Thymus (tissue), 11 donors: ENCODE measurements at regions not wholly inside any gene's neighbourhood (a gene's known extent, or its start where the extent isn't known, plus 50 kb on each side); places are given as distances from the start of the nearest gene placed in this dataset.

Source experiments
- DNase-seq, 9 donors: peaks; one replicate each; pipeline ENCODE4 v3.0.0-alpha.2; 2013; ENCODE audit warnings: low spot score in 9 of 9, low read depth in 6 of 9, missing footprints in 1 of 9
- H3K27ac ChIP-seq, 2 donors: one replicate each; pipeline ENCODE4 v1.5.1; 2013; ENCODE audit warnings: control low read depth in 1 of 2, low read depth in 1 of 2, low read length in 1 of 2, mild to moderate bottlenecking in 1 of 2, moderate library complexity in 1 of 2
- H3K27me3 ChIP-seq, 2 donors: one replicate each; pipeline ENCODE4 v1.5.1; 2013; ENCODE audit warnings: low read length in 1 of 2; ENCODE audit not compliant: control insufficient read depth in 2 of 2, insufficient read depth in 1 of 2
- H3K36me3 ChIP-seq, 2 donors: one replicate each; pipeline ENCODE4 v1.5.1; 2013; ENCODE audit warnings: low read length in 1 of 2, mild to moderate bottlenecking in 1 of 2, moderate library complexity in 1 of 2; ENCODE audit not compliant: control insufficient read depth in 2 of 2, insufficient read depth in 2 of 2
- H3K4me1 ChIP-seq, 2 donors: one replicate each; pipeline ENCODE4 v1.5.1; 2013; ENCODE audit warnings: low read length in 2 of 2; ENCODE audit not compliant: control insufficient read depth in 2 of 2, insufficient read depth in 2 of 2
- H3K4me3 ChIP-seq, 2 donors: one replicate each; pipeline ENCODE4 v1.5.1; 2013; ENCODE audit warnings: low read length in 2 of 2, control low read depth in 1 of 2, mild to moderate bottlenecking in 1 of 2
- H3K9me3 ChIP-seq, 2 donors: one replicate each; pipeline ENCODE4 v1.5.1; 2013; ENCODE audit warnings: low read length in 1 of 2, mild to moderate bottlenecking in 1 of 2; ENCODE audit not compliant: control insufficient read depth in 2 of 2, insufficient read depth in 1 of 2
- WGBS: extraction: QIAGEN DNeasy Blood & Tissue Kit; methylation state at CpG from one replicate; pipeline ENCODE4 v1.1.7; 2013; 5-methylcytosine and 5-hydroxymethylcytosine counted together
- donor health status: healthy.

GRCh38 chr15:31243895-31244294, 82.7 kb upstream of the KLF13 start:
- no peak overlapping the region for H3K4me3 ChIP-seq
- DNase-seq: no peak
- H3K4me1 ChIP-seq: peaks cover 32 to 58% of the 10 kb centered on the region in 2 donors
- no peak overlapping the region for H3K27ac ChIP-seq
- peaks cover 0 to 8% of the 10 kb centered on the region in 2 donors for H3K9me3 ChIP-seq
- 93% methylated on average over 3 of the region's 3 CpGs for WGBS
- H3K36me3 ChIP-seq: no peaks in the 10 kb centered on the region
- H3K27me3 ChIP-seq: no peaks in the 10 kb centered on the region

- H3K27ac ChIP-seq: no peak overlapping the region
- peaks cover 0 to 8% of the 10 kb centered on the region in 2 donors for H3K9me3 ChIP-seq
- peaks cover 30 to 62% of the 10 kb centered on the region in 2 donors for H3K4me1 ChIP-seq
- H3K4me3 ChIP-seq: no peak overlapping the region
- no peaks in the 10 kb centered on the region for H3K36me3 ChIP-seq
- 96% methylated on average over 4 of the region's 4 CpGs for WGBS
- no peaks in the 10 kb centered on the region for H3K27me3 ChIP-seq
- DNase-seq: no peak
Measured at GRCh38 chr15:31245135-31245689, 81.4 kb upstream of the KLF13 start.

GRCh38 chr15:31245756-31246155, 80.9 kb upstream of the KLF13 start:
- no peaks in the 10 kb centered on the region for H3K36me3 ChIP-seq
- no peak for DNase-seq
- peaks cover 0 to 8% of the 10 kb centered on the region in 2 donors for H3K9me3 ChIP-seq
- no peaks in the 10 kb centered on the region for H3K27me3 ChIP-seq
- H3K27ac ChIP-seq: peak overlapping the region in 1 of 2 donors; percentile 79
- no peak overlapping the region for H3K4me3 ChIP-seq
- H3K4me1 ChIP-seq: peaks cover 30 to 64% of the 10 kb centered on the region in 2 donors
- 95% methylated on average over 3 of the region's 3 CpGs for WGBS

- Histone ChIP-seq H3K4me3 (no peak overlapping the region), H3K9me3 (peaks cover 0 to 4% of the 10 kb centered on the region in 2 donors), H3K27ac (no peak overlapping the region), H3K27me3 (no peaks in the 10 kb centered on the region), H3K4me1 (peaks cover 23 to 66% of the 10 kb centered on the region in 2 donors), H3K36me3 (no peaks in the 10 kb centered on the region)
- DNase-seq: no peak
- WGBS: 98% methylated on average over 13 of the region's 13 CpGs
Measured at GRCh38 chr15:31247404-31247803, 79.2 kb upstream of the KLF13 start.

- H3K27me3 ChIP-seq: no peaks in the 10 kb centered on the region
- H3K4me3 ChIP-seq: no peak overlapping the region
- no peak for DNase-seq
- H3K9me3 ChIP-seq: peaks cover 0 to 1% of the 10 kb centered on the region in 2 donors
- 95% methylated on average over 5 of the region's 5 CpGs for whole genome bisulfite sequencing
- H3K27ac ChIP-seq: no peak overlapping the region
- peaks cover 23 to 66% of the 10 kb centered on the region in 2 donors for H3K4me1 ChIP-seq
- no peaks in the 10 kb centered on the region for H3K36me3 ChIP-seq
Measured at GRCh38 chr15:31248263-31248662, 78.4 kb upstream of the KLF13 start.

- over 99% methylated on average over 5 of the region's 5 CpGs for WGBS
- Histone ChIP-seq H3K27ac (no peak overlapping the region), H3K36me3 (no peaks in the 10 kb centered on the region), H3K9me3 (no peaks in the 10 kb centered on the region), H3K27me3 (no peaks in the 10 kb centered on the region), H3K4me1 (peaks cover 23 to 66% of the 10 kb centered on the region in 2 donors), H3K4me3 (no peak overlapping the region)
- no peak for DNase-seq
Measured at GRCh38 chr15:31248951-31249350, 77.7 kb upstream of the KLF13 start.

GRCh38 chr15:31250033-31250432, 76.6 kb upstream of the KLF13 start:
- no peak overlapping the region for H3K27ac ChIP-seq
- no peaks in the 10 kb centered on the region for H3K27me3 ChIP-seq
- H3K4me1 ChIP-seq: peaks cover 32 to 72% of the 10 kb centered on the region in 2 donors
- 98% methylated on average over 9 of the region's 9 CpGs for WGBS
- no peaks in the 10 kb centered on the region for H3K36me3 ChIP-seq
- H3K9me3 ChIP-seq: peaks cover 0 to 3% of the 10 kb centered on the region in 2 donors
- no peak overlapping the region for H3K4me3 ChIP-seq
- no peak for DNase-seq

- no peak for DNase-seq
- WGBS: 96% methylated on average over 7 of the region's 7 CpGs
- Histone ChIP-seq H3K4me3 (no peak overlapping the region), H3K27me3 (no peaks in the 10 kb centered on the region), H3K4me1 (peaks cover 32 to 76% of the 10 kb centered on the region in 2 donors), H3K36me3 (no peaks in the 10 kb centered on the region), H3K27ac (no peak overlapping the region), H3K9me3 (peaks cover 0 to 3% of the 10 kb centered on the region in 2 donors)
Measured at GRCh38 chr15:31251165-31251564, 75.5 kb upstream of the KLF13 start.

GRCh38 chr15:31252171-31252785, 74.4 kb upstream of the KLF13 start:
- Histone ChIP-seq H3K4me3 (no peak overlapping the region), H3K36me3 (no peaks in the 10 kb centered on the region), H3K27ac (no peak overlapping the region), H3K4me1 (peaks cover 35 to 76% of the 10 kb centered on the region in 2 donors), H3K9me3 (peaks cover 0 to 3% of the 10 kb centered on the region in 2 donors), H3K27me3 (no peaks in the 10 kb centered on the region)
- no peak for DNase-seq
- 97% methylated on average over 8 of the region's 8 CpGs for WGBS
